GM19324 (cell line): ENCODE measurements at regions not wholly inside any gene's neighbourhood (a gene's known extent, or its start where the extent isn't known, plus 50 kb on each side); places are given as distances from the start of the nearest gene placed in this dataset.
"Not testable (repeated sequence)": the region's sequence is repeated elsewhere in the genome, so short reads cannot be mapped to it uniquely, and the experiment has no call there.

Source experiments
- ATAC-seq: cut with Tn5 transposase; IDR thresholded peaks from one replicate; pipeline ENCODE4 v1.9.1; 2021; ENCODE audit warnings: mild to moderate bottlenecking, moderate library complexity; ENCODE audit not compliant: unreplicated experiment, low FRiP score

DNA sequence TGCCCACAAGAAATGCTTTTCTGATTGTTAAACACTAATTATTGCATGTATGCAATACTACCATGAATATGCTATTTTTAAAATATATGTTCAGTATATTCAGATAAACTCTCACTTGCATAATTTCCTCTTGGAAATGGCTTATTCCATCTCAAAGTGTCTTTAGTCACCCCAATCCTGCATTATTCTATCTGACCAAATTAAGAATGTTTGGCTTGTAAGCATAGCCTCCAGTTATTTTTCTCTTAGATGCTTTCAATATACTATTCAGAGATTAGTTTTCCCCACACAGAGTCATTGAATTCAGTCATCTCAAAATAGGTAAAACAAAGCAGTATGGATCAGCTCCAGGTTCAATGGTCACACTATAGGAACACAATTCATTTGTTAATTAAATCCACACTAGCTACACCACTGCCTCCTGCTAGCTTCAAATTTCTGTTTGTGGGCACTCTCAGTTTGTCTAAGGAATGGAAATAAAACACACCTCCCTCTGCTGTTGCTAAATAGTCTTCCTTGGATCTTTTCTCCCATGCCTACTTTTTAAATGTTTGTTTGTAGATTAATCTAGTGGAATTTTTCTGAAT lies 134.6 kb upstream of the TBCA start:
- ATAC-seq, result no peak

DNA sequence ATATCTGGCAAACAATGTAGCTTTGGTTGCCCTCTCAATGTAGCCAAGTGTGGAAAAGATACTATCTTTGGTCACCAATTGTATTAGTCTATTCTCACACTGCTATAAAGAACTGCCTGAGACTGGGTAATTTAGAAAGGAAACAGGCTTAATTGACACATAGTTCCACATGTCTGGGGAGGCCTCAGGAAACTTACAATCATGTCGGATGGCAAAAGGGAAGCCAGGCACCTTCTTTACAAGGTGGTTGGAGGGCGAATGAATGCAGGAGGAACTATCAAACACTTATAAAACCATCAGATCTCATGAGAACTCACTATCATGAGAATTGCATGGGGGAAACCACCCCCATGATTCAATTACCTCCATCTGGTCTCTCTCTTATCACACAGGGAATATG lies 133.1 kb upstream of the TBCA start:
- ATAC-seq, result no peak

DNA sequence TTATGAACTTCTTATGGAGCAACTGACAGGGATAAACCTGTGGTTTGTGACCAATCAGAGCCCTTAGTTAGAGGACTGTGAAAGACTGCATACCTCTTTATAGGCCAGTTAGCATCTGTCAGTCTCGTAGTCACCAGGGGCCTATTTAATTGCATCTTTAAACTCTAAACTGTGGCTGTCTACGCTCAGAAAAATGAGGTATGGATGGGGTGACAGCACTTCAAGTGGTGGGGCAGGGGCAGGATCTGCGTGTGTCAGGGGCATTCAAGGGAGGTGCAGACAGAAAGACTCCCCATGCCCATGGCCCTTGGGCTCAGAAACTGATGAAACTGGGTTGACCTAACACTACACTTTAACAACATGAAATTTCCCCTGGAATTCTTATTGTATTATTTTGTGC lies 132.6 kb upstream of the TBCA start:
- ATAC-seq, result no peak

DNA sequence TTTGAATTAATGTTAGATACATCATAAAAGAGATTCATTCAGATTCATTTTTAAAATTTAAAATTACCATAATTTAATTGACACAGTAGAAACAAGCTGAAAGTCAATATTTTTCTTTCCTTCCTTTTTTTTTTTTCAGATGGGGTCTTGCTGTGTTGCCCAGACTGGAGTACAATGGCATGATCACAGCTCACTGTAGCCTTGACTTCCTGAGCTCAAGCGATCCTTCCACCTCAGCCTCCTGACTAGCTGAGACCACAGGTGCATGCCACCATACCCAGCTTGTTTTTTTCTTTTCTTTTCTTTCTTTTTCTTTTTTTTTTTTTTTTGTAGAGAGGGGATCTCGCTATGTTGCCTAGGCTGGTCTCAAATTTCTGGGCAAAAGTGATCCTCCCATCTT lies 131.6 kb upstream of the TBCA start:
- no peak for ATAC-seq

DNA sequence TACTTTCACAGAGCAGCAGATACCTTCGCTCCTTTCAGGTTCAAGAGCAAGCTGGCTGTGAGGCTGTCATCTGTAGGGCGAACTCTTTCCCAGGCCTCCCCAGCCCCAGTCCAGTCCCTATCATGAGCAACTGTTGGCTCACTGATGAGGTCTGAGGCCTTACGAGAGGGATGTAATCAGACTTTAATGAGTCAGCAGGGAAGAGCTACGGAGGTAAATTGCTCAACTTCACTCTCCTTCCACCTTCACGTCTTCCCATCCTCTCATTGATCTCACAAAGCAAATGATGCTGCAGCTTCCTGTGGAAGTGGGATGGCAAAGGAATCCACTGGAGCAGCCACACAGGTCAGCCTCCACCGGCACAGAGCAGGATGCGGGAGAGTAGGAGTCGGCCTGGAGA lies 130.7 kb upstream of the TBCA start:
- no peak for ATAC-seq

DNA sequence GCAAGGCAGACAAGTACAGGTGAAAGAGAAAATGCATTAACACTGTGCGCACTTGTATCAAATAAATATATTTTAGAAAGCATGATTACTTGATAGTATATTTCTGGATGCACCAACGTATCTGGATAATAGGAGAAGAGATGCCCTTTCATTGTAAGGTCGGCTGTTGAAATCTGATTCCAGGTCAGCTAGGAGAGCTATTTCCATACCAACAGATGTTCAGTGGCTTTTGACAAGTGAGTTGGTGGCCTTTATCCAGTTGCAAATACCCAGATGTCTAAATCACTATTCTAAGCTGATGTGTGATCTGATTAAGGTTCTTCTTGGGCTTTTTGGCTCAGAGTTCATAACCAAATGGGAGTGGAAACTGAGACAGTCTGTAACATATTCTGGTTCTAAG lies 128.2 kb upstream of the TBCA start:
- ATAC-seq, result no peak

DNA sequence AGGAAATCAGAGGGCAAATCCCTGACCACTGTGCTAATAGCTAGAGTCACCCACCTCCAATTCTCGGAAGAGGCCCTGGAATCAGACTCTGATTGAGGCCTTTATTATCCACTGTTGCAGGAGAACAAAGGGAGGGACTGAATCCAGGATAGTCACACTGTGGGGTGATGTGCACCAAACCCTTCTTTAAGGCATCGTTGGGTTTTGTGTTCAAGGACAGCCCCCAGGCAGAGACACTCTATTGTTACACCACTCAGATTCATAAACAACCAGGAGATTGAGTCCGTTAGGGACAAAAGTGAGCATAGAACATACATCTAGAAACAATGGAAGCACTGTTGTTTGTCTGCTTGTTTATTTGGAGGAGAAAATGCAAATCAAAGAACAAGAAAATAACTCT lies 124.6 kb upstream of the TBCA start:
- ATAC-seq, result no peak

DNA sequence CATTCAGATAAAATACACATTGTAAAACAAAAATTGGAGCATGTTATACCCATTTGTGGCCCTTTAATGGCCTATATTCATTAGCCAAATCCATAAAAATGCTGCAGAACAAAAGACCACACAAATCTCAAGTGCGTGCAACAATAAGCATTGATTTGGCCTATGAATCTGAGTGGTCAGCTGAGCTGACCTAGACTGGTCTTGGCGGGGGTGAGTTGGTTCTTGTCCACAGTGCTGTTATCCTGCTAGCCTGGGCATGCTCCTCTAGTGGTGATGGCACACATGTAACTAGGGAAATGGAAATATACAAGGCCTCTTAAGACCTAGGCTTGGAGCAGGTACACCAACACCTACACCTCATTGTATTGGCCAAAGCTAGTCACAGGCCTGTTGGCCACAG lies 122.2 kb upstream of the TBCA start:
- ATAC-seq, result no peak

DNA sequence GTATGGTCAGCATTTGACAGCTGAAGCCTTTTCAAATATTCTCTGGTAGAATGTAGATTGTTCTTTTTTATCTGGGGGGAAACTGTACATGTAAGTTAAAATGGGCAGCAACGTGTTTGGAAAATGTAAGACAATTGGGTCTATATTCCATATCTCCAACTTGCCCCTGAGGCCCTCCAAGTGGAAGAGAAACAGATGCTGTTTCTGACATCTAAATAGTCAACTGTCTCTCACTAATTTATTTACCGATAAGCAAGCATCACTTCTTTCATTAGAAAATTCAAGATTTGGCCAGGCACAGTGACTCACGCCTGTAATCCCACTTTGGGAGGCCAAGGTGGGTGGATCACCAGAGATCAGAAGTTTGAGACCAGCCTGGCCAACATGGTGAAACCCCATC lies 120.2 kb upstream of the TBCA start:
- ATAC-seq, result no peak

DNA sequence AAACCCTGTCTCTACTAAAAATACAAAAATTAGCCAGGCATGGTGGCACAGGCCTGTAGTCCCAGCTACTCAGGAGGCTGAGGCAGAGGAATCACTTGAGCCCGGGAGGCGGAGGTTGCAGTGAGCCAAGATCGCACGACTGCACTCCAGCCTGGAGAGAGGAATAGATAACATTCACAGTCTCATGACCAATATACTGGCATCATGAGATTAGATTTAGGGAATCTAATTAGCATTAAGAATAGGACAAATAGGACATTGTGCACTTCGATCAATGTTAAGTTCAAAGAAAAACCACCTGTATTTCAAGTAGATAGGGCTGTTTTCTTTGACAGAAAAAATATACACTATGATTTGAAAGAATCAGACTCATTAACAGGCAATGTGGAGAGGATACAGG lies 118.0 kb upstream of the TBCA start:
- ATAC-seq, result not testable (repeated sequence)

DNA sequence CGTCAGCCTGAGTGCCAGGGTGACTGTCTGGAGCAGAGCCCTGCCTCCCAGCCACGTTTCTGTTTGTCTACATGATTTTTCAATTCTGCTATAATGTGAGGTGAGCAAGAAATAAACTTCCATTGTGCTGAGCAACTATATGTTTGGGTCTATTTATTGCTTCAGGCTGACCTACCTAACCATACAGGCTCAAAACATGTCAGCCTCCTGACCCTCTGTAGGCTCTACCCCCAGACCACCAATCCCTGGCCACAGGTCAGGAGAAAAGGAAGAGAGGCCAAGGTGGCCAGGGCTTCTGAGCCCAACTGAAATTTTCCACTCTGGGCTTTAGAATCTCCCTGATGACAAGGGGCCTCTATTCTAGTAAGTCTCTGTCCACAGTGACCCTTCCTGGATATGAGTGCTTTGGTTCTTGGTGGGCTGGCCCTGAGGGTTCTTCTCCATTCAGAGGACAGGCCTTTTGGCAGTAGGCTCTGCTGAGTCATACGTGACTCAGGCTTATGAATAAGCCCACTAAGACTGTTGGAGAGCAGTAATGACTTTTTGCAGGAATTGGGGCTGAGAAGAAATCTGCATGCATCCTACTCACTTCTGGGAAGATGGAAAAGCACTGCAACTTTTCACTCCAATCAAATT lies 117.2 kb upstream of the TBCA start:
- no peak for ATAC-seq

DNA sequence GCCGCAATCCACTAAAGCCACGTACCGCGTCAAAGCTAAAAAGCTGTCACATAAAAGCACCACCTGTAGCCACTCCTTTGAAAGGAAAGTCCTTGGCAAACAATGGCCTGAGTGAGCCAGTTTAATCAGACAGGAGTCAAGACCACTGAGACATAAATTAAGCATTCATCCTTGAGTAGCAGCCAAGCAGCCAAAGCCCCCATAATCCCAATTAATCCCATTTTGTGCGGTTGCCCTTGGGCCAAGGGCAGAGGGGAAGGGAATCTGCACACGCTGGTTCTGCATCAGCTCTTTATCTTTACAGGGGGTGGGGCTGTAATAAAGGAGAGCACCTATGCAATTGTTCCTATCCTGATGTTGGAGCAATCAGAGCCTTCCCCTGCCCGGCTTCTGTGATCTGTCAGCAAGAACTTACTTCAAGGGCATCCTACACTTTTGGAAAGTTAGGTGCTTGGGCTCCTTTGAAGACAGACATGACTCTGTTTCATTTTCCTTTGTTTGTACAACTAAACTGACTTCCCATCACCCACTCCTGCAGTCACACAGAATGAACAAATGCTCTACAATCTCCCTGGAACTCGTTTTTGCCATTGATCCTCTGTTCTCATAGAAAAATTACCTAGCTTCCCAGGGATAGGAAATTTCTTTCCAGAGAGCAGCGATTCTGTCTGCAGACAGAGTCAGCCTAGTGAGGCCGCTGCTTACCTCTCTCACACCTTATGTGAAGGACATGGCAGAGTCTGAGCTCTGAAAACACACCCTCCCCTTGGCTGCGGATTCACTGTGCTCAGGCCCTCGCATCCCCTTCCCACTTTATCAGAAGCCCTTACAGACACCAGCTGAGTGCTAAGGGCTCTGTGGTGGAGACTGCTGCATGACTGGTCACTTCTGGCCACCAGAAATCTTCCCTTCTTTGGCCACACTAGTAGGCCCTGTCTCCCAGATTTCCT lies 116.2 kb upstream of the TBCA start:
- no peak for ATAC-seq

DNA sequence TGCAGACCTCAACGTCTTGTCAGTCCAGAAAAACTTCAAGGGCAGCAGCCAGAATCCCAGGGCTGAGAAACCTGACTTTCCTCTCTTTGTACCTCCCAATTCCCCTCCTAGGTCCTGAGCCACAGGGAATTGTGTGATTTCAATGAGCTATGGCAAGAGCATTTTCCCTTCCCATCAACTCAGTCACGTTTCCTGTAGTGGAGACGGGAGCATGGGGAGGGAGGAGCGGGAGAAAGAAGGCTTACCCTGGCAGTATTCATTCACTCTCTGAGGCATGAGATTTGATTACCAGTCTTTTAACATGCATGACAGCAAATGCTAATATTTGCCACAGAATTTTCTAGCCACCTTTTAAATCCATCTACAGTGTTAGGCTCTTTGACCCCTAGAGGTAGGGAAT lies 109.4 kb upstream of the TBCA start:
- no peak for ATAC-seq

DNA sequence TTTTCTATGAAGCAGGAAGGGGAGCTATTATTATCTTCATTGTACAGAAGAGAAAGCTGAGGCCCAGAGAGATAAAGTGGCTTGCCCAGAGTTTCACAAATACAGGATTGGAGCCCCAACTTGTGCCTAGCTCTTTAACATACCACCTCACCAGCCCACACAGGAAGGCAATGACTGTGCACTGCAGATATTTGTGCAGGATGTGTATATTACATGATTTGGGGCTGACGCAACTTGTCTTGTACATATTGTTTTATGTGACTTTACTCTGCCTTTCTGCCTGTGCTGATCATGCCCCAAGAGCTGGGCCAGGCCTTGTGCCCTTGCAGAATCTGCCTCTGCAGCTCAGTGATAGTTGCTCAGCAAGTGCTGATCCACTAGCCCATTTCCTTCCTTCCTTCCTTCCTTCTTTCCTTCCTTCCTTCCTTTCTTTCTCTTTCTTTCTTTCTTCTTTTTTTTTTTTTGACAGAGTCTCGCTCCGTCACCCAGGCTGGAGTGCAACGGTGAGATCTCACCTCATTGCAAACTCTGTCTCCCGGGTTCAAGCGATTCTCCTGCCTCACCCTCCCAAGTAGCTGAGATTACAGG lies 106.6 kb upstream of the TBCA start:
- ATAC-seq, result no peak

DNA sequence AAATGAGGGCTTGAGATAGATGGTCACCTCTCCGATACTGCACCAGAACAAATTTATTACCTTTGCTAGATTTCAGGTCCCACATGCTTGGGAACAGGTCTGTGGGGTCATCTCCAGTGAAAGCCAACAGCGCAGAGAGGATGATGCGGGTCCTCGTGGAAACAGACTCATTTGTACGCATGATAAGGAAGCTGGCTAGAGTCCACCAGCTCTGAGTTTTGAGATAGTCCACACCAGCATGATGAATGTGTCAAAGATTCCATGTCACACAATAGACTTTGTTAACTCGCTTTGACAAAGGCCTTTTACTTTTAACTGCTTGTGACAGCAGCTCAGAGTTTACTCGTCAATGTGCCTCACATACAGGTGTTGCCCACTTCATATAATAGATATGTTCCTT lies 105.4 kb upstream of the TBCA start:
- ATAC-seq, result no peak

DNA sequence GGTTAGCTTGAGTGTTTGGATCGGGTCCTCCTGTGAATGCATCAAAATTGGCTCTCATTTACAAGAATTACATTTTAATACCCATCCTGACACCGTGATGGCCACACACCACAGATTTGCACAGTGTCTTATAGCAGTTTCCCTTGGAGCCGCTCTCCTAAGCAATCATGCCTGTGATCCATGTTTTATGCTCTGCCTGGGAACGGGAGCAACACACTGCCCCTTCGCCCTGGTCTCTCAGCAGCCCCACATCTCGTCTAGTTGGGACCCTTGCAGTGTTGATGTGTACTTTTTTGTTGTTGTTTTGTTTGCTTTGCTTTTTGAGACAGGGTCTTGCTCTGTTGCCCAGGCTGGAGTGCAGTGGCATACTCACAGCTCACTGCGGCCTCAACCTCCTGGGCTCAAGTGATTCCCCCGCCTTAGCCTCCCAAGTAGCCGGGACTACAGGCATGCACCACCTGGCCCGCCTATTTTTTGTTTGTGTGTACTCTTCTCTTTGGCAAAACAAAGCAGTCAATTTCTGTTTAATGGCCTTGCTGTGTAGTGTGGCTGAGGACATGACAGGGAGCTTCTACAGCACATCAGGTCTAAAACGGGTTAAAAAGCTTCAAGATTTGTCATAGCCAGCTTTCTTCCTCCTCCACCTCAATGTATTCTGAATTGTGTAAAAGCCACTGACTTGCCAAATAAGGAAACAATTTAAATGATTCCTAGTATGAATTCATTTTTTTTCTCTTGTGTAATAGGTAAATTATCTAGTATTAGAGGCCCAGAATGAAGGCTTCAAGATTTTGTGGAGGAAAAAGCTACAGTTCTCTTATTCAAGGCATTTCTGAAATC lies 101.6 kb upstream of the TBCA start:
- no peak for ATAC-seq

DNA sequence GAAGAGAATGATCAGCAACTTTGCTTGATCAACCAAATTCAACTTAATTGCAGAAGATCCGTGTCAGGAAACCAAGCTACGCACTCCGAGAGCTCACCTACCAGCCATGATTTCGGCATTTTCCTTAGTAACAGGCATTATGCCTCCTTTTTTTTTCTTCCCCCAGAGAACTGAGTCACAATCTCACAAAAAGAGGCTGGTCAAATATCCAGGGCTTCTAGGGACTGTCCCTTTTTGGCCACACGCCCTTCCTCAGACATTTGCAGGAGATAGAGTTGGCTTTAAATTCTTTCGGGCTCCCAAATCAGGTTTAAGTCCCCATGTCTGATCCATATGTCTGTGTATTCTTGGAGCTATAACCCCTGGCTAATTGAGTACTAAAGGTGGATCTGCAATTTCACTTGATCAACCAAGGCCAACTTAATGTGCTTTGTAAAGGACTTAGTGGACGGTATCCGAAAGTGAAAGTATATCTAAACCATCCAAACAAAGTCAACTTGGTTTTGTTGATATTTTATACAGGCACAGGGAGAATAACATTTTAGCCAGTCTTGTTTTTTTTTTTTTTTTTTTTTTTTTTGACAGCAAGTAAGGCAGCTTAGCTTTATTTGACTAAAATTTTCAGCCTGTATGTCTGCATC lies 100.8 kb upstream of the TBCA start:
- ATAC-seq, result no peak

DNA sequence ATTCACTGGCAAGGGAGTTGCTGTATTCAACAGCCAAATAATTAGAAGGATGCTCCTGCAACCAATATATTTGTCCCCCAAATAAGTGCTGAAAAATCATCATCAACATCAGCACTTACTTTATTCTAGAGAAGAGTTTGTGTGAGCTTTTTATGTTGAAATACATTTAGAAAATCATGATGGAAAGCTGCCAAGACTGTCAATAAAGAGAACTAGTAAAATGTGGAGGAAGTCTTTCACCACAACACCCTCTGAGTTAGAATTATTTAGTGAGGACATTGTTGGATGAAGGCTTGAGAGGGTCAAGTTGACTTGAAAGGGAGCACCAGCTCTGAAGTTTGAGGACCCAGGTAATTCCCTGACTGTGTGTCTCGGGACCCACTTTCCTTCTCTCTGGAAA lies 100.2 kb upstream of the TBCA start:
- no peak for ATAC-seq

DNA sequence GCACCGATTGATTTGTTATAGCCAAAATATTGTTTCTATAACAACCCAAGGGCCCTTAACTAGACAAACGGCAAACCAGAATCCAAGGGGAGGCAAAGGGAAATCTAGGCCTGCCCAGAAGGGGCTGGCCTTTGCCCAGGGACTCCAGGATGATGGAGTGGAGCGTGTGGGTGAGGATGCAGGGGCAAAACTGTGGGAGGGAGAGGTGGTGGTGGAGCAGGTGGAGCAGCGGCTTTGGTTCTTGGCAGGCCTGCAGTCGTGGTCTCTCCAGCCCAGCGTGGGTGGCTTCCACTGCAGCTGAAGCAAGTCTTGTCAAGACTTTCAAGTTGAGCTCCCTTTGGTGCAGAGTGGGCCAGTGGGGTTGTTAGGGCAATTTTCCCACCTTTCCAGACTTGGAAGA lies 98.6 kb upstream of the TBCA start:
- ATAC-seq, result no peak

DNA sequence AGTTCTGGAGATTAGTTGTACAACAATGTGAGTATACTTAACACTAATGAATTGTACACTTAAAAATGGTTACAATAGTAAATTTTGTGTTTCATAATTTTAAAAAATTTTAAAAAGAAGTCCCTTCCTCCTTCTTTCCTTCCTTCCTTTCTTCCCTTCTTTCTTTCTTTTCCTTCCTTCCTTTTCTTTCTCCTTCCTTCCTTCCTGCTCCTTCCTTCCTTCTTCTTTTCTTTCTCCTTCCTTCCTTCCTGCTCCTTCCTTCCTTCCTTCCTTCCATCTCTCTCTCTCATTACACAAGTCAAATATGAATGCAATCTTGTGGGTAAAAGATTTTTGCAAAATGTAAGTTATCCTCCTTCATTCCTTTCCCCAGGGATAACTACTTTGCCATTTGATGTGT lies 97.1 kb upstream of the TBCA start:
- no peak for ATAC-seq
